ENCODE measurements at regions not wholly inside any gene's neighbourhood (a gene's known extent, or its start where the extent isn't known, plus 50 kb on each side); places are given as distances from the start of the nearest gene placed in this dataset.

- no peak for TF ChIP-seq REST (IDR thresholded peaks at IDR 0.05; ENCODE audit: unreplicated experiment)
- no peak for TF ChIP-seq ZNF114 (CRISPR knock-in tag; IDR thresholded peaks at IDR 0.05)
- TF ChIP-seq EZH2 (IDR thresholded peaks at IDR 0.05; ENCODE audit: low read depth, unreplicated experiment): no peak
- TF ChIP-seq ETS1 (IDR thresholded peaks at IDR 0.05): no peak
- TF ChIP-seq CTCF (conservative IDR thresholded peaks at IDR 0.05; ENCODE audit: low read depth in 2 of 2): no peak
- TF ChIP-seq POLR2AphosphoS5 (IDR thresholded peaks at IDR 0.05; ENCODE audit: low read depth): no peak
- no peak for TF ChIP-seq ZNF331 (CRISPR knock-in tag; IDR thresholded peaks at IDR 0.05; ENCODE audit: low read depth)
- no peak for TF ChIP-seq JUNB (IDR thresholded peaks at IDR 0.05; ENCODE audit: unreplicated experiment)
- no peak for TF ChIP-seq CREB1 (CRISPR knock-in tag; IDR thresholded peaks at IDR 0.05; ENCODE audit: low read depth)
- TF ChIP-seq EZH2phosphoT487 (IDR thresholded peaks at IDR 0.05; ENCODE audit: unreplicated experiment): no peak
- TF ChIP-seq NANOG (IDR thresholded peaks at IDR 0.05; ENCODE audit: borderline replicate concordance): no peak
- TF ChIP-seq STAT1 (IDR thresholded peaks at IDR 0.05; ENCODE audit: unreplicated experiment): no peak
These were observed 1155.2 kb downstream of the TMEM121 start (continued) for GRCh38 chr14:106681568-106681967.

- Histone ChIP-seq H3K4me1 (ENCODE audit: insufficient read depth) (no peaks in the 10 kb centered on the region), H3K9me2 (ENCODE audit: insufficient read depth) (no peaks in the 10 kb centered on the region), H3K27ac (ENCODE audit: low read depth) (no peak overlapping the region), H2AFZ (no peak overlapping the region), H3K36me3 (ENCODE audit: insufficient read depth) (peaks cover 12% of the 10 kb centered on the region), H3K4me2 (no peak overlapping the region), H3K4me3 (no peak overlapping the region), H3K27me3 (ENCODE audit: insufficient read depth) (no peaks in the 10 kb centered on the region), H4K20me1 (replicated peaks; ENCODE audit: insufficient read depth) (no peaks in the 10 kb centered on the region), H3K79me2 (replicated peaks; ENCODE audit: insufficient read depth) (no peaks in the 10 kb centered on the region), H3F3A (replicated peaks; ENCODE audit: low read depth) (no peaks in the 10 kb centered on the region)
- DNase-seq (ENCODE audit: low spot score) (no peak), ATAC-seq (no peak)
- no peaks in the 10 kb centered on the region for H3K4me1 Mint-ChIP-seq
- H3K36me3 Mint-ChIP-seq (ENCODE audit: low read depth): peaks cover 27% of the 10 kb centered on the region; the same call in 2 of the 3 replicates
- no peak overlapping the region for H3K27ac Mint-ChIP-seq
- no peak overlapping the region for H3K4me3 Mint-ChIP-seq
- H3K9me3 Mint-ChIP-seq: peaks cover 93% of the 10 kb centered on the region
- H3K27me3 Mint-ChIP-seq (ENCODE audit: insufficient read depth, low read depth, poor library complexity): peaks cover 3% of the 10 kb centered on the region
- no peak for TF ChIP-seq EZH2 (IDR thresholded peaks at IDR 0.05; ENCODE audit: low read depth, unreplicated experiment)
- TF ChIP-seq ETS1 (IDR thresholded peaks at IDR 0.05): no peak
- TF ChIP-seq JUNB (IDR thresholded peaks at IDR 0.05; ENCODE audit: unreplicated experiment): no peak
- no peak for TF ChIP-seq STAT1 (IDR thresholded peaks at IDR 0.05; ENCODE audit: unreplicated experiment)
- TF ChIP-seq ZNF331 (CRISPR knock-in tag; IDR thresholded peaks at IDR 0.05; ENCODE audit: low read depth): no peak
- no peak for TF ChIP-seq CREB1 (CRISPR knock-in tag; IDR thresholded peaks at IDR 0.05; ENCODE audit: low read depth)
- no peak for TF ChIP-seq EZH2phosphoT487 (IDR thresholded peaks at IDR 0.05; ENCODE audit: unreplicated experiment)
These were observed 1157.2 kb downstream of the TMEM121 start for GRCh38 chr14:106683631-106684030.
